Dendritic cell treated with granulocyte-macrophage colony-stimulating factor and Interleukin-4, amounts not matched to agents 40 ng/mL and 50 ng/mL, for 4 days (primary cell): ENCODE measurements at regions not wholly inside any gene's neighbourhood (a gene's known extent, or its start where the extent isn't known, plus 50 kb on each side); places are given as distances from the start of the nearest gene placed in this dataset.

Experiments used
- H3K27ac Mint-ChIP-seq: one replicate; pipeline ENCODE4 v1.8.0; 2022; ENCODE audit warnings: mild to moderate bottlenecking, mixed read lengths
- H3K27me3 Mint-ChIP-seq: one replicate; pipeline ENCODE4 v1.8.0; 2022; ENCODE audit warnings: mild to moderate bottlenecking, mixed read lengths
- H3K36me3 Mint-ChIP-seq: one replicate; pipeline ENCODE4 v1.8.0; 2022; ENCODE audit warnings: low read depth, mixed read lengths
- H3K4me1 Mint-ChIP-seq: one replicate; pipeline ENCODE4 v1.8.0; 2022; ENCODE audit warnings: low read depth, mixed read lengths
- H3K4me3 Mint-ChIP-seq: one replicate; pipeline ENCODE4 v1.8.0; 2022; ENCODE audit warnings: mild to moderate bottlenecking, moderate library complexity, mixed read lengths
- H3K9me3 Mint-ChIP-seq: one replicate; pipeline ENCODE4 v1.8.0; 2022; ENCODE audit warnings: mixed read lengths
- intact Hi-C: fragments of 100-400 bp; cut with micrococcal nuclease; formaldehyde crosslinking; loops from one replicate; pipeline ENCODE4 v1.15.0; 2022

- H3K4me1 Mint-ChIP-seq, result no peaks in the 10 kb centered on the region
- H3K36me3 Mint-ChIP-seq, result no peaks in the 10 kb centered on the region
- H3K27me3 Mint-ChIP-seq, result no peaks in the 10 kb centered on the region
- H3K9me3 Mint-ChIP-seq, result no peaks in the 10 kb centered on the region
- H3K4me3 Mint-ChIP-seq, result no peak overlapping the region
- intact Hi-C loops, result no loop called here
- H3K27ac Mint-ChIP-seq, result no peak overlapping the region
These were observed 513.2 kb upstream of the GOLIM4 start for GRCh38 chr3:168608926-168609325.

GRCh38 chr3:168604767-168605166, 509.0 kb upstream of the GOLIM4 start:
- Mint-ChIP-seq H3K9me3 (no peaks in the 10 kb centered on the region), H3K4me1 (no peaks in the 10 kb centered on the region), H3K36me3 (no peaks in the 10 kb centered on the region), H3K4me3 (no peak overlapping the region), H3K27ac (no peak overlapping the region), H3K27me3 (no peaks in the 10 kb centered on the region)
- intact Hi-C loops, result no loop called here

DNA sequence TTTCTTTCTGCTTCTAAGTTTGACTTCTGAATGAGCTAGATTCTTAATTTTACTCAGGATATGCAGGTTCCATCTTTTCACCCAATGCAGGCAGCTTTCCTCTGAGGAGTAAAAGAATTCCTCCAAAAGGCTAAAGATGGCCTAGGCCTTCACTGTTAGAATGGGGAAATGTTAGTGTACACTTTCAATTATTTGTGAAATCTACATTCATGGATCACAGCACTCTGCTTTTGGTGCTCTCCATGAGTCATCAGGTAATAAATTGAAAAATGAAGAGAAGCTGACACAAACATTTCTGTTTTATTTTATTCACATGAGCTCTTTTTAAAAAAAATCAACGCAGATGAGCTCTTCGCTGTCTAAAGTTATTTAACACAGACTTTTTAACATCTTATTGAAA, 502.5 kb upstream of the GOLIM4 start:
- no peaks in the 10 kb centered on the region for H3K4me1 Mint-ChIP-seq
- intact Hi-C loops, result no loop called here
- H3K4me3 Mint-ChIP-seq, result no peak overlapping the region
- no peak overlapping the region for H3K27ac Mint-ChIP-seq
- no peaks in the 10 kb centered on the region for H3K27me3 Mint-ChIP-seq
- no peaks in the 10 kb centered on the region for H3K9me3 Mint-ChIP-seq
- no peaks in the 10 kb centered on the region for H3K36me3 Mint-ChIP-seq

DNA sequence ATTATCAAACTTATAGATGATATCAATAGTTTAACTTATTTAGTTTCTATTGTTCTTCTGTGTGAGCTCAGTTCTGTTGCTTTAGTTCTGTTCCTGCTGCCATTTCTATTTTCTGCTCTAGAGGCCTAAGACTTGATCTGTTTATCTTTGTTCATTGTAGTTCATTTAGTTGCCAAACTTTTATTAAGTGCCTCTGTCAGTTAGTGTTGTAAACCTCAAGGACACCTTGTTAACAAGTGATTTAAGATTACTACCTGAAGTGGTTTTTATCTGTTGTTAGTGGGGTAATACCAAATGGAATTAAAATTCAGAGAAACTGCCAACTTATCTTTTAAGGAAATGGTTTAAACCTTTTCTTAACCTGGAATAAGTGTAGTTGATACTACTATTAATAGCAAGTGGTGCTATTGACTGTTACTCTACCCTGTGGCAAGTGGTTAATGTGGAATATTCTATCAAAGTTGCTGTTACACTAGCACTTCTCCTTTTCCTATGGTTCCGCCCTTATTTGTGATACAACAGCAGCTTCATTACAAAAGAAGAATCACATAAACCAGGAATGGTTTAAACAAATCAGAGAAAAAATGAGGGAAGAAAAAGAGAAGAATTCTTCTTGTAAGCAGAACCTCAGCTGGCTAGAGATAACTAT, 500.6 kb upstream of the GOLIM4 start:
- intact Hi-C loops, result no loop called here
- no peak overlapping the region for H3K4me3 Mint-ChIP-seq

DNA sequence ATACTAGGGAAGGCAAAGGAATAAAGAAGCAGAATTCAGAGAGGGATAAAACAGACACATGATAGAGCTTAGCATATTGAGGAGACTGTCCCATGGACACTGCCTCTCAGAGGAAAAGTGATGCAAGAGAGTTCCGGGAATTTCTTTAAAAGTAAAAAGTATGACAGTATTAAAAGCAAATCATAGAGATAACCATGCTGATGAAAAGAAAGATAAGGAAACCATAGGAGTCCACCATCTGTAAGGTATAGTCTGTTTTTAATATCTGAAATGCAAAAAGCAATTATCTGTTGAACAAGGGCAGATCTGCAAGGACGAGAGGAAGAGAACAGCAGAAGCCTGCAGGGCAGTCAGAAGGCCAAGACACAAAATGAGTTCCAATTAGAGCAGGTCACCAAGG, 495.9 kb upstream of the GOLIM4 start:
- H3K4me3 Mint-ChIP-seq, result no peak overlapping the region
- H3K4me1 Mint-ChIP-seq, result no peaks in the 10 kb centered on the region
- H3K36me3 Mint-ChIP-seq, result no peaks in the 10 kb centered on the region
- intact Hi-C loops, result no loop called here
- H3K9me3 Mint-ChIP-seq, result no peaks in the 10 kb centered on the region
- no peaks in the 10 kb centered on the region for H3K27me3 Mint-ChIP-seq
- no peak overlapping the region for H3K27ac Mint-ChIP-seq

More for the DNA sequence above, 500.6 kb upstream of the GOLIM4 start:
- Mint-ChIP-seq H3K4me1 (no peaks in the 10 kb centered on the region), H3K27me3 (no peaks in the 10 kb centered on the region), H3K36me3 (no peaks in the 10 kb centered on the region), H3K27ac (no peak overlapping the region), H3K9me3 (no peaks in the 10 kb centered on the region)

DNA sequence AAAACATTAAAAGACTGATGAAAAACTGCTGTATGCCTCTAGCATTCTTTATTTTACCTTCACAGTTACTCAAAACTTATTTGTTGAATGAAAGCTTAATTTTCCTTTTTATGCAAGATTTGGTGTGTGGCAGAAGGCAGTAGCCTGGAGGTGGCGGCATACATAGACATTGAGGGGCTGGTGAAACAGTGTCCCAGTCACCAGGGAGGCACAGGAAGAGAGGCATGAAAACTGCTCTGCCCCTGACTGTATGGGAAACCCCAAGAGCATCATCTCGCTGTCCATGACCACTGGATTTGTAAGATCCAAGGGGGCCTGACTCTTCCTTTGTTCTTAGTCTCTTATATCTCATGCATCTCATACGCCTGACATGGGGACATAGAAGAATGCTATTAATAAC, 493.7 kb upstream of the GOLIM4 start:
- Mint-ChIP-seq H3K36me3 (no peaks in the 10 kb centered on the region), H3K9me3 (no peaks in the 10 kb centered on the region), H3K4me3 (no peak overlapping the region), H3K4me1 (no peaks in the 10 kb centered on the region), H3K27me3 (no peaks in the 10 kb centered on the region), H3K27ac (no peak overlapping the region)
- intact Hi-C loops, result no loop called here

DNA sequence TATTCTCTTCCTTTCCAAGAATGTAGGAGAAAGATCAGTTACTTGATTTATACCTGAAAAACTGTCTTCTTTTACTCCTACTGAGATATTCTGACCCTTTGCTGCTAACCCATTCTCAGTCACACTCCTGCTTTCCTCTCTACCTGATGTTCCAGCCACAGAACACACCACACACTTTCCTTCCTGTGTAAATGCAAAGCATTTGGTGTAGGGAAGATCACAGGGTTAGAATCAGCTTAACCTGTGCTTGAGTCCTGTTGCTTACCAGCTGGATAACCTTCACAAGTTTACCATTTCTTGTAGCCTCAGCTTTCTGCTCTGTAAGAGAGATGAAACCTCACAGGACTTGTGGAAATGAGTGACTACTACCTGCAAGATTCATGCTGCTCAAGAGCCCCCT, 489.8 kb upstream of the GOLIM4 start:
- Mint-ChIP-seq H3K27me3 (no peaks in the 10 kb centered on the region), H3K9me3 (no peaks in the 10 kb centered on the region), H3K36me3 (no peaks in the 10 kb centered on the region), H3K27ac (no peak overlapping the region), H3K4me3 (no peak overlapping the region), H3K4me1 (no peaks in the 10 kb centered on the region)
- intact Hi-C loops, result no loop called here

- no peaks in the 10 kb centered on the region for H3K9me3 Mint-ChIP-seq
- H3K27me3 Mint-ChIP-seq, result no peaks in the 10 kb centered on the region
- intact Hi-C loops, result no loop called here
- no peaks in the 10 kb centered on the region for H3K4me1 Mint-ChIP-seq
- H3K27ac Mint-ChIP-seq, result no peak overlapping the region
- no peak overlapping the region for H3K4me3 Mint-ChIP-seq
- H3K36me3 Mint-ChIP-seq, result no peaks in the 10 kb centered on the region
These were observed 488.3 kb upstream of the GOLIM4 start for GRCh38 chr3:168583977-168584376.

- intact Hi-C loops, result no loop called here
- Mint-ChIP-seq H3K36me3 (no peaks in the 10 kb centered on the region), H3K4me1 (no peaks in the 10 kb centered on the region), H3K9me3 (no peaks in the 10 kb centered on the region), H3K27ac (no peak overlapping the region), H3K27me3 (no peaks in the 10 kb centered on the region), H3K4me3 (no peak overlapping the region)
These were observed 486.8 kb upstream of the GOLIM4 start for GRCh38 chr3:168582503-168582902.

DNA sequence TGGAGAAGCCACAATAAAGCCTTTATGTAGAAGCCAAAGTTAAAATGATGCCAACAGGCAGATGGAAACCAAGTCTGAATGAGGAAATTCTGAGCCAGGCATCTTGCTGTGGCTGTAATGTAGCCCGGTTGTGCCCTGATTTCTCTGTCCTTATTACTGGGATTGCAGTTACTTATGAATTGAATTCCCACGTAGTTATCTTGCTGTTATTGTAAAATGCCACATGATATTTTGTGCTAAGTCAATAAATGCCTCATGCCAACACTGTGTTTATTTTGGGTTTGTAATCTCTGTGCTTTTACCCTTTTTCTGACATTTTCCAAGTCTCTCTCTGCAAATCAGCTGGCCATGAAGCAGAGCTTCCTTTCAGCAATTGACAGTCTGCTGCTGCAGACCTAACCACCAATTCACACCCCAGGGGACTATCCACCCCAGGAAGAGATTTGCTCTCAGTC, 486.1 kb upstream of the GOLIM4 start:
- no peaks in the 10 kb centered on the region for H3K27me3 Mint-ChIP-seq

GRCh38 chr3:168579010-168579409, 483.3 kb upstream of the GOLIM4 start:
- intact Hi-C loops, result no loop called here
- Mint-ChIP-seq H3K4me3 (no peak overlapping the region), H3K27me3 (no peaks in the 10 kb centered on the region), H3K4me1 (no peaks in the 10 kb centered on the region), H3K27ac (no peak overlapping the region), H3K36me3 (no peaks in the 10 kb centered on the region), H3K9me3 (no peaks in the 10 kb centered on the region)

More for the DNA sequence above, 486.1 kb upstream of the GOLIM4 start:
- Mint-ChIP-seq H3K9me3 (no peaks in the 10 kb centered on the region), H3K36me3 (no peaks in the 10 kb centered on the region), H3K4me3 (no peak overlapping the region), H3K27ac (no peak overlapping the region), H3K4me1 (no peaks in the 10 kb centered on the region)
- intact Hi-C loops, result no loop called here

DNA sequence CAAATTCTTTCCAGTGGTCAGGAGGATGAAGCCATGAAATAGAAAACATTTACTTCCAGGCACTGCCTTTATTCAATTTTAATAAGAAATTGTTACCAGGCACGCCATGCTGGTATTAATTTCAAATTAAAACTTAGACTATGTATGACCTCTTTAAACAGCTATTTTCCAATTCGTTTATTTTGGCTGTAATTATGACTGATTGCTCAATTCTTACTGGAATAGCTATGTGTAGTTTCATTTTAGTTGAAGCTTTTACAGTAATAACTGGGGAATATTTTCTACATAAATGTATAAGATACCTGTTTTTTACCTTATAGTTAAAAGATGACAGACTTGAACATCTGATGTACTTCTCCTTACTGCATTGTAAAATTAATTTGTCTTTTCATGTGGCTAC, 480.0 kb upstream of the GOLIM4 start:
- H3K9me3 Mint-ChIP-seq, result no peaks in the 10 kb centered on the region

DNA sequence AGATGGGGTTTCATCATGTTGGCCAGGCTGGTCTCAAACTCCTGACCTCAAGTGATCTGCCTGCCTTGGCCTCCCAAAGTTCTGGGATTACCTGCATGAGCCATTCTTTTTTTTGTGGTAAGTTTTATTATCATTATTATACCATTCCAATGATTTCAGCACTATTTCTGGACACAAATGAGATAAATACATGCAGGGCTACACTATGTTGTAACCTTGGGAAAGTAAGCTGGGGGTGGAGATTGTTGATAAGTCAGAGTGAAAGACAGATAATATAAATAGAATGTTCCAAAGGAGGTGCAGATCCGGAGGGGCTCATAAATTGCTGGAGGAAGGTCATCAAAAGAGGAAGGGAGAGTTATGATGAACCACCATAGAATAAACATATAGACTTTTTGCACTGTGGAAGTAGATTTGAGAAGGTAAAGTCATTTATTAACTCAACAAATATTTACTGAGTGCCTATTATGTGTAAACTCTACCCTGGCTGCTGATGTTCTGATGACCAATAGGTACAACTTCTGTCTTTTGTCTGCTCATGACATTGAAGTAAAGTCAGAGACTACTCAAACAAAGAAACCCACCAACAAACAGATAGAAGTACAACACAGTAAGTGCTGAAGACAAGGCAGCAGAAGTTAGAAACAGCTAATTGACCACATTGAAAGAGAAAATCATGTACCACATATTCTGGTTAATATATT, 478.9 kb upstream of the GOLIM4 start:
- H3K36me3 Mint-ChIP-seq, result no peaks in the 10 kb centered on the region
- H3K4me1 Mint-ChIP-seq, result no peaks in the 10 kb centered on the region
- no peak overlapping the region for H3K4me3 Mint-ChIP-seq
- no peaks in the 10 kb centered on the region for H3K27me3 Mint-ChIP-seq
- H3K27ac Mint-ChIP-seq, result no peak overlapping the region
- intact Hi-C loops, result no loop called here
- H3K9me3 Mint-ChIP-seq, result no peaks in the 10 kb centered on the region

More for the DNA sequence above, 480.0 kb upstream of the GOLIM4 start:
- no peaks in the 10 kb centered on the region for H3K4me1 Mint-ChIP-seq
- no peaks in the 10 kb centered on the region for H3K27me3 Mint-ChIP-seq
- no peak overlapping the region for H3K4me3 Mint-ChIP-seq
- H3K36me3 Mint-ChIP-seq, result no peaks in the 10 kb centered on the region
- intact Hi-C loops, result no loop called here
- H3K27ac Mint-ChIP-seq, result no peak overlapping the region

- Mint-ChIP-seq H3K27ac (no peak overlapping the region), H3K4me1 (no peaks in the 10 kb centered on the region), H3K36me3 (no peaks in the 10 kb centered on the region), H3K4me3 (no peak overlapping the region), H3K9me3 (no peaks in the 10 kb centered on the region), H3K27me3 (no peaks in the 10 kb centered on the region)
- intact Hi-C loops, result no loop called here
These were observed 474.9 kb upstream of the GOLIM4 start for GRCh38 chr3:168570404-168571155.
